ENCODE measurements at regions not wholly inside any gene's neighbourhood (a gene's known extent, or its start where the extent isn't known, plus 50 kb on each side); places are given as distances from the start of the nearest gene placed in this dataset.

GRCh38 chr1:192862271-192862670 lies 53.4 kb downstream of the RGS2 start:
- no peak for DNase-seq
- Histone ChIP-seq H2AFZ (ENCODE audit: low read length) (no peak overlapping the region), H3K4me2 (ENCODE audit: low read depth, low read length) (no peak overlapping the region), H3F3A (ENCODE audit: insufficient read depth, low read length) (0 out of 2 replicates have a peak, but pooled peaks cover 3% of the 10 kb centered on the region), H3K4me1 (ENCODE audit: low read length) (peaks cover 4% of the 10 kb centered on the region; the same call in 1 of the 2 replicates), H3K27ac (ENCODE audit: low read length) (no peak overlapping the region), H3K9ac (ENCODE audit: low read length) (no peak overlapping the region), H3K9me2 (replicated peaks; ENCODE audit: insufficient read depth, low read length) (no peaks in the 10 kb centered on the region), H3K36me3 (replicated peaks; ENCODE audit: insufficient read depth, low read length) (no peaks in the 10 kb centered on the region), H3K27me3 (replicated peaks; ENCODE audit: insufficient read depth, low read length) (no peaks in the 10 kb centered on the region), H3K9me3 (replicated peaks; ENCODE audit: insufficient read depth, low read length) (no peaks in the 10 kb centered on the region), H3K4me3 (ENCODE audit: low read length) (no peak overlapping the region), H4K20me1 (ENCODE audit: insufficient read depth, low read length) (no peaks in the 10 kb centered on the region), H3K79me2 (ENCODE audit: low read length) (no peaks in the 10 kb centered on the region)
- TF ChIP-seq CTCF (IDR thresholded peaks at IDR 0.05; ENCODE audit: low read length): no peak
- no peak for TF ChIP-seq EZH2phosphoT487 (IDR thresholded peaks at IDR 0.05; ENCODE audit: low read length)
- no peak for TF ChIP-seq EZH2 (optimal IDR thresholded peaks at IDR 0.05; ENCODE audit: low read depth, low read length)

- no peak overlapping the region for H3K4me3 ChIP-seq (ENCODE audit: low read length)
- H3K27ac ChIP-seq (ENCODE audit: low read length): no peak overlapping the region
- no peaks in the 10 kb centered on the region for H4K20me1 ChIP-seq (ENCODE audit: insufficient read depth, low read length)
- no peak overlapping the region for H3K4me2 ChIP-seq (ENCODE audit: low read depth, low read length)
- no peaks in the 10 kb centered on the region for H3K9me3 ChIP-seq (replicated peaks; ENCODE audit: insufficient read depth, low read length)
- H3K27me3 ChIP-seq (replicated peaks; ENCODE audit: insufficient read depth, low read length): no peaks in the 10 kb centered on the region
- no peaks in the 10 kb centered on the region for H3K9me2 ChIP-seq (replicated peaks; ENCODE audit: insufficient read depth, low read length)
- H3K9ac ChIP-seq (ENCODE audit: low read length): no peak overlapping the region
- DNase-seq: no peak
- H3K36me3 ChIP-seq (replicated peaks; ENCODE audit: insufficient read depth, low read length): no peaks in the 10 kb centered on the region
- no peaks in the 10 kb centered on the region for H3F3A ChIP-seq (ENCODE audit: insufficient read depth, low read length)
- H2AFZ ChIP-seq (ENCODE audit: low read length): no peak overlapping the region
- no peak for TF ChIP-seq CTCF (IDR thresholded peaks at IDR 0.05; ENCODE audit: low read length)
- no peak for TF ChIP-seq EZH2 (optimal IDR thresholded peaks at IDR 0.05; ENCODE audit: low read depth, low read length)
- TF ChIP-seq EZH2phosphoT487 (IDR thresholded peaks at IDR 0.05; ENCODE audit: low read length): no peak
- H3K4me1 ChIP-seq (ENCODE audit: low read length): no peaks in the 10 kb centered on the region
- H3K79me2 ChIP-seq (ENCODE audit: low read length): no peaks in the 10 kb centered on the region
These were observed 57.5 kb downstream of the RGS2 start for GRCh38 chr1:192866241-192866868.

- TF ChIP-seq CTCF (IDR thresholded peaks at IDR 0.05; ENCODE audit: low read length) (no peak), EZH2 (optimal IDR thresholded peaks at IDR 0.05; ENCODE audit: low read depth, low read length) (no peak), EZH2phosphoT487 (IDR thresholded peaks at IDR 0.05; ENCODE audit: low read length) (no peak)
- H2AFZ ChIP-seq (ENCODE audit: low read length): no peak overlapping the region
- H3K4me3 ChIP-seq (ENCODE audit: low read length): no peak overlapping the region
- H3K9ac ChIP-seq (ENCODE audit: low read length): no peak overlapping the region
- no peak overlapping the region for H3K27ac ChIP-seq (ENCODE audit: low read length)
- no peaks in the 10 kb centered on the region for H3K9me2 ChIP-seq (replicated peaks; ENCODE audit: insufficient read depth, low read length)
- H3K9me3 ChIP-seq (replicated peaks; ENCODE audit: insufficient read depth, low read length): no peaks in the 10 kb centered on the region
- H3F3A ChIP-seq (ENCODE audit: insufficient read depth, low read length): no peaks in the 10 kb centered on the region
- H3K27me3 ChIP-seq (replicated peaks; ENCODE audit: insufficient read depth, low read length): no peaks in the 10 kb centered on the region
- no peak for DNase-seq
- H3K4me2 ChIP-seq (ENCODE audit: low read depth, low read length): no peak overlapping the region
- no peaks in the 10 kb centered on the region for H3K79me2 ChIP-seq (ENCODE audit: low read length)
- no peaks in the 10 kb centered on the region for H4K20me1 ChIP-seq (ENCODE audit: insufficient read depth, low read length)
- no peaks in the 10 kb centered on the region for H3K36me3 ChIP-seq (replicated peaks; ENCODE audit: insufficient read depth, low read length)
- H3K4me1 ChIP-seq (ENCODE audit: low read length): no peaks in the 10 kb centered on the region
These were observed 58.3 kb downstream of the RGS2 start for GRCh38 chr1:192867180-192867579.
